Parathyroid adenoma (tissue), 2 donors: ENCODE measurements at regions not wholly inside any gene's neighbourhood (a gene's known extent, or its start where the extent isn't known, plus 50 kb on each side); places are given as distances from the start of the nearest gene placed in this dataset.
"Not testable (repeated sequence)": the region's sequence is repeated elsewhere in the genome, so short reads cannot be mapped to it uniquely, and the experiment has no call there.

ENCODE experiments used
- H2AFZ ChIP-seq: fragments of 300-600 bp; sonication (generic); one replicate; pipeline ENCODE4 v1.7.0; 2017; ENCODE audit warnings: antibody characterized with exemption, mild to moderate bottlenecking
- H3K27ac ChIP-seq: fragments of 300-600 bp; sonication (generic); one replicate; pipeline ENCODE4 v1.7.0; 2017
- H3K27me3 ChIP-seq: fragments of 300-600 bp; sonication (generic); one replicate; pipeline ENCODE4 v1.7.0; 2017; ENCODE audit warnings: low read length; ENCODE audit not compliant: control insufficient read depth, insufficient read depth
- H3K36me3 ChIP-seq: fragments of 300-600 bp; sonication (generic); one replicate; pipeline ENCODE4 v1.7.0; 2017; ENCODE audit warnings: low read length; ENCODE audit not compliant: control insufficient read depth, insufficient read depth
- H3K4me1 ChIP-seq: fragments of 300-600 bp; sonication (generic); one replicate; pipeline ENCODE4 v1.7.0; 2017; ENCODE audit warnings: control low read depth
- H3K4me2 ChIP-seq: fragments of 300-600 bp; sonication (generic); one replicate; pipeline ENCODE4 v1.7.0; 2017; ENCODE audit warnings: low read length
- H3K4me3 ChIP-seq: fragments of 300-600 bp; sonication (generic); one replicate; pipeline ENCODE4 v1.7.0; 2017; ENCODE audit warnings: low read depth, low read length
- H3K79me2 ChIP-seq: fragments of 300-600 bp; sonication (generic); one replicate; pipeline ENCODE4 v1.7.0; 2017; ENCODE audit warnings: control low read depth
- H3K9ac ChIP-seq: fragments of 300-600 bp; sonication (generic); one replicate; pipeline ENCODE4 v1.7.0; 2017; ENCODE audit warnings: mild to moderate bottlenecking
- H3K9me3 ChIP-seq: fragments of 300-600 bp; sonication (generic); one replicate; pipeline ENCODE4 v1.7.0; 2017; ENCODE audit warnings: low read length; ENCODE audit not compliant: control insufficient read depth
- TF ChIP-seq, protein P1 (sequence below): fragments of 300-600 bp; sonication (generic); IDR thresholded peaks from one replicate; pipeline ENCODE4 v1.7.0; 2017; ENCODE audit warnings: antibody characterized with exemption, mild to moderate bottlenecking
- donor health status: primary hyperparathyroidism.

- H2AFZ ChIP-seq, result no peak overlapping the region
- no peaks in the 10 kb centered on the region for H3K27me3 ChIP-seq
- H3K4me3 ChIP-seq, result no peak overlapping the region
- H3K4me2 ChIP-seq, result no peak overlapping the region
- H3K27ac ChIP-seq, result no peak overlapping the region
- TF ChIP-seq, protein P1, sequence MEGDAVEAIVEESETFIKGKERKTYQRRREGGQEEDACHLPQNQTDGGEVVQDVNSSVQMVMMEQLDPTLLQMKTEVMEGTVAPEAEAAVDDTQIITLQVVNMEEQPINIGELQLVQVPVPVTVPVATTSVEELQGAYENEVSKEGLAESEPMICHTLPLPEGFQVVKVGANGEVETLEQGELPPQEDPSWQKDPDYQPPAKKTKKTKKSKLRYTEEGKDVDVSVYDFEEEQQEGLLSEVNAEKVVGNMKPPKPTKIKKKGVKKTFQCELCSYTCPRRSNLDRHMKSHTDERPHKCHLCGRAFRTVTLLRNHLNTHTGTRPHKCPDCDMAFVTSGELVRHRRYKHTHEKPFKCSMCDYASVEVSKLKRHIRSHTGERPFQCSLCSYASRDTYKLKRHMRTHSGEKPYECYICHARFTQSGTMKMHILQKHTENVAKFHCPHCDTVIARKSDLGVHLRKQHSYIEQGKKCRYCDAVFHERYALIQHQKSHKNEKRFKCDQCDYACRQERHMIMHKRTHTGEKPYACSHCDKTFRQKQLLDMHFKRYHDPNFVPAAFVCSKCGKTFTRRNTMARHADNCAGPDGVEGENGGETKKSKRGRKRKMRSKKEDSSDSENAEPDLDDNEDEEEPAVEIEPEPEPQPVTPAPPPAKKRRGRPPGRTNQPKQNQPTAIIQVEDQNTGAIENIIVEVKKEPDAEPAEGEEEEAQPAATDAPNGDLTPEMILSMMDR, result no peak
- H3K9me3 ChIP-seq, result no peaks in the 10 kb centered on the region
- H3K9ac ChIP-seq, result no peak overlapping the region
- H3K79me2 ChIP-seq, result no peaks in the 10 kb centered on the region
- H3K4me1 ChIP-seq, result no peaks in the 10 kb centered on the region
- no peaks in the 10 kb centered on the region for H3K36me3 ChIP-seq
Observed at GRCh38 chr4:67325791-67326190, 219.5 kb downstream of the CENPC start.

DNA sequence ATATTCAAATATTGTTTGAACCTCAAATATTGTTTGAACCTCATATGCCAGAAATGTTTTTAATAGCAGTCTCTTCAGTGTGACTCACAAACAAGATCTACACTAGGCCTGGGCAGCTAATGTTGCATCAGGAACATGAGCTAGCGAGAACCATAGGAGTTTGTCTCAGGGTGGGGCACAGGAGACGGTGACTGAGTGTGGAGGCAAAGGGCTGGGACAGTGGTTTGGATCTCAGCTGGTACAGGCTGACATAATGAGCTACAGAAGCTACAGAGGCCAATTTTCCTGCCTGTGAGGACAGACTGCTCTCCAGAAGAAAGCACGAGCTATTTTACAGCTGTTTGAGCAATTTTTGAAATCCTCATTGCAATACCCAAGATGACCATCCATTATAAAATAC lies 224.7 kb downstream of the CENPC start:
- Histone ChIP-seq H3K4me1 (no peaks in the 10 kb centered on the region), H3K27ac (no peak overlapping the region), H3K9ac (no peak overlapping the region), H3K36me3 (no peaks in the 10 kb centered on the region), H3K27me3 (no peaks in the 10 kb centered on the region), H2AFZ (no peak overlapping the region), H3K4me2 (no peak overlapping the region), H3K79me2 (no peaks in the 10 kb centered on the region), H3K4me3 (no peak overlapping the region), H3K9me3 (no peaks in the 10 kb centered on the region)
- TF ChIP-seq, protein P1, result no peak

DNA sequence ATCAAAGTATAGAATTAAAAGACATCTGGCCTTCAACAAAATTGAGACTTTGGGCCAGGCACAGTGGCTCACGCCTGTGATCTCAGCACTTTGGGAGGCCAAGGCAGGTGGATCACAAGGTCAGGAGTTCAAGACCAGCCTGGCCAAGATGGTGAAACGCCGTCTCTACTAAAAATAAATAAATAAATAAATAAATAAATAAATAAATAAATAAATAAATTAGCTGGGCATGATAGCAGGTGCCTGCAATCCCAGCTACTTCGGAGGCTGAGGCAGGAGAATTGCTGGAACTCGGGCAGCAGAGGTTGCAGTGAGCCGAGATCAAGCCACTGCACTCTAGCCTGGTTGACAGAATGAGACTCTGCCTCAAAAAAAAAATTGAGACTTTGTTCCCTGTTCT lies 225.7 kb downstream of the CENPC start:
- H2AFZ ChIP-seq, H3K27ac ChIP-seq, H3K4me1 ChIP-seq, H3K36me3 ChIP-seq, H3K9me3 ChIP-seq, H3K4me3 ChIP-seq, H3K79me2 ChIP-seq, H3K4me2 ChIP-seq, H3K27me3 ChIP-seq, H3K9ac ChIP-seq: not testable (repeated sequence)

- not testable (repeated sequence) for H3K36me3 ChIP-seq, H3K27ac ChIP-seq, H3K4me3 ChIP-seq, H3K27me3 ChIP-seq, H3K4me2 ChIP-seq, H3K79me2 ChIP-seq, H3K9me3 ChIP-seq, H2AFZ ChIP-seq, H3K4me1 ChIP-seq, H3K9ac ChIP-seq
Observed at GRCh38 chr4:67300497-67301185, 244.7 kb downstream of the CENPC start.

GRCh38 chr4:67292636-67293035 lies 252.7 kb downstream of the CENPC start:
- Histone ChIP-seq H3K27ac (no peak overlapping the region), H3K36me3 (no peaks in the 10 kb centered on the region), H3K9me3 (no peaks in the 10 kb centered on the region), H2AFZ (no peak overlapping the region), H3K4me1 (no peaks in the 10 kb centered on the region), H3K79me2 (no peaks in the 10 kb centered on the region), H3K9ac (no peak overlapping the region), H3K4me3 (no peak overlapping the region), H3K27me3 (no peaks in the 10 kb centered on the region), H3K4me2 (no peak overlapping the region)
- TF ChIP-seq, protein P1, result no peak

DNA sequence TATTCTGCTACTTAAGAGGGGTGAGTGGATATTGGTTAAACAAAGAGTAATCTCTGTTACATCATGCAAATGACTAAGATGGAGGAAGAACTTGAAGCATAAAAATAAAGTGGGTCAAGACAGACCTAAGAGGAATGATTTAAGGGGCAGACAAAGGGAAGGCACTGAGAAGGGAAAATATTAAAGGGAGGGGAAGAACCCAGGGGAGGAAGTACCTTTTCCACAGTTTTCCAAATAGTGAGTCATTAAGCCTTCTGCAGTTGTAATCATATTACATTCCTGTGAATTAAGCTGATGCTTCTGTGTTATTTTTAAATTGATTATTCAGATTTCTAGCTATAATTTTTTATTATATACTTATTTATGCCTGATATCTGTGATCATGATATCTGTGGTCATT lies 253.3 kb downstream of the CENPC start:
- Histone ChIP-seq H2AFZ (no peak overlapping the region), H3K36me3 (no peaks in the 10 kb centered on the region), H3K4me2 (no peak overlapping the region), H3K27ac (no peak overlapping the region), H3K27me3 (no peaks in the 10 kb centered on the region), H3K9ac (no peak overlapping the region), H3K4me1 (no peaks in the 10 kb centered on the region), H3K79me2 (no peaks in the 10 kb centered on the region), H3K9me3 (no peaks in the 10 kb centered on the region), H3K4me3 (no peak overlapping the region)
- TF ChIP-seq, protein P1, result no peak
